HCT116 (cell line): ENCODE measurements at regions not wholly inside any gene's neighbourhood (a gene's known extent, or its start where the extent isn't known, plus 50 kb on each side); places are given as distances from the start of the nearest gene placed in this dataset.

ENCODE experiments used
- ATF3 ChIP-seq: IDR thresholded peaks from 2 replicates; pipeline ENCODE4 v1.6.1; 2012
- CEBPB ChIP-seq: IDR thresholded peaks from 2 replicates; pipeline ENCODE4 v1.6.1; 2012; ENCODE audit warnings: low read depth
- CTCF ChIP-seq, 3 experiments: fragments of 200-600 bp in 1 of 3; sonication (generic) in 1 of 3; IDR thresholded peaks in 2 of 3; conservative IDR thresholded peaks in 1 of 3; 2 replicates each; pipeline ENCODE4 v1.5.1; 2012 to 2017; ENCODE audit warnings: low read depth in 2 of 3, low read length in 2 of 3, antibody characterized with exemption in 1 of 3, borderline replicate concordance in 1 of 3, control low read depth in 1 of 3, mild to moderate bottlenecking in 1 of 3, mixed read lengths in 1 of 3, mixed run types in 1 of 3, moderate library complexity in 1 of 3; ENCODE audit not compliant: insufficient read depth in 1 of 3
- ELF1 ChIP-seq: IDR thresholded peaks from 2 replicates; pipeline ENCODE4 v1.6.1; 2012; ENCODE audit warnings: low read depth, borderline replicate concordance
- EZH2 ChIP-seq: fragments of 200-600 bp; sonication (generic); IDR thresholded peaks from 2 replicates; pipeline ENCODE4 v1.6.1; 2017; ENCODE audit warnings: antibody characterized with exemption, mixed run types
- EZH2phosphoT487 ChIP-seq: fragments of 200-600 bp; IDR thresholded peaks from 2 replicates; pipeline ENCODE4 v1.6.1; 2018; ENCODE audit warnings: antibody characterized with exemption, borderline replicate concordance
- JUND ChIP-seq: IDR thresholded peaks from 2 replicates; pipeline ENCODE4 v1.6.1; 2012
- POLR2A ChIP-seq: IDR thresholded peaks from 2 replicates; pipeline ENCODE4 v1.7.0; 2011; ENCODE audit warnings: borderline replicate concordance; ENCODE audit not compliant: insufficient read depth, insufficient read length; ENCODE audit errors: extremely low read depth
- POLR2AphosphoS5 ChIP-seq: IDR thresholded peaks from 2 replicates; pipeline ENCODE4 v1.6.1; 2011; ENCODE audit warnings: mild to moderate bottlenecking, low read depth, low read length, moderate library complexity
- RAD21 ChIP-seq: IDR thresholded peaks from 2 replicates; pipeline ENCODE4 v1.6.1; 2012; ENCODE audit warnings: low read depth, mild to moderate bottlenecking
- SP1 ChIP-seq: IDR thresholded peaks from 2 replicates; pipeline ENCODE4 v1.6.1; 2012; ENCODE audit warnings: low read depth
- ZFX ChIP-seq: fragments of 450-650 bp; IDR thresholded peaks from 2 replicates; pipeline ENCODE4 v1.6.1; 2017

- no peak for TF ChIP-seq CTCF (IDR thresholded peaks at IDR 0.05 in 2 of 3, conservative IDR thresholded peaks at IDR 0.05 in 1 of 3; ENCODE audit: borderline replicate concordance in 1 of 3, insufficient read depth in 1 of 3, low read depth in 2 of 3, low read length in 2 of 3)
- no peak for TF ChIP-seq POLR2A
- TF ChIP-seq SP1, result no peak
- TF ChIP-seq EZH2phosphoT487, result no peak
- TF ChIP-seq EZH2, result no peak
- no peak for TF ChIP-seq ELF1
- TF ChIP-seq ATF3, result no peak
- TF ChIP-seq ZFX, result no peak
- no peak for TF ChIP-seq RAD21
- no peak for TF ChIP-seq POLR2AphosphoS5
- no peak for TF ChIP-seq JUND
- no peak for TF ChIP-seq CEBPB
Observed at GRCh38 chr1:207240325-207241101, 81.0 kb upstream of the CD55 start.
